ENCODE measurements at regions not wholly inside any gene's neighbourhood (a gene's known extent, or its start where the extent isn't known, plus 50 kb on each side); places are given as distances from the start of the nearest gene placed in this dataset.

DNA sequence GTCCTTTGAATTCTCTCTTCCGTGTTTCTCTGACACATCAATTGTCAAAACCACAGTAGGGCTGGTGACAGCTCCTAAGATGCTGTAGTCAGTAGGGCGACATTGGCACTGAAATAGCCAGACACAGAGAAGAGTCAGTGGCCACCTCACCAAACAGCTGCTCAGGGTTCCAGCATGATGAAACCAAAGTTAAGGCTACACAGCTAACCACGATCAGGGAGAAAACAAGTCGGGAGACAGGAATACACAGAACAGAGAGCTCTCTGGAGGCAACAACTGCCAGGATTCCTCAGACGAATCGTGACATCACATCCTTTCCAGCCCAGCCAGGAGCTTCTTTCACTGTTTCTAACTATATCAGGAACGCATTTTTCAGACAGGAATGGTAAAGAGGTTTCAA lies 922.2 kb downstream of the SORCS1 start:
- no peak for TF ChIP-seq EZH2phosphoT487 (IDR thresholded peaks at IDR 0.05; ENCODE audit: borderline replicate concordance, low read depth, low read length)
- TF ChIP-seq, protein P1, sequence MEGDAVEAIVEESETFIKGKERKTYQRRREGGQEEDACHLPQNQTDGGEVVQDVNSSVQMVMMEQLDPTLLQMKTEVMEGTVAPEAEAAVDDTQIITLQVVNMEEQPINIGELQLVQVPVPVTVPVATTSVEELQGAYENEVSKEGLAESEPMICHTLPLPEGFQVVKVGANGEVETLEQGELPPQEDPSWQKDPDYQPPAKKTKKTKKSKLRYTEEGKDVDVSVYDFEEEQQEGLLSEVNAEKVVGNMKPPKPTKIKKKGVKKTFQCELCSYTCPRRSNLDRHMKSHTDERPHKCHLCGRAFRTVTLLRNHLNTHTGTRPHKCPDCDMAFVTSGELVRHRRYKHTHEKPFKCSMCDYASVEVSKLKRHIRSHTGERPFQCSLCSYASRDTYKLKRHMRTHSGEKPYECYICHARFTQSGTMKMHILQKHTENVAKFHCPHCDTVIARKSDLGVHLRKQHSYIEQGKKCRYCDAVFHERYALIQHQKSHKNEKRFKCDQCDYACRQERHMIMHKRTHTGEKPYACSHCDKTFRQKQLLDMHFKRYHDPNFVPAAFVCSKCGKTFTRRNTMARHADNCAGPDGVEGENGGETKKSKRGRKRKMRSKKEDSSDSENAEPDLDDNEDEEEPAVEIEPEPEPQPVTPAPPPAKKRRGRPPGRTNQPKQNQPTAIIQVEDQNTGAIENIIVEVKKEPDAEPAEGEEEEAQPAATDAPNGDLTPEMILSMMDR (conservative IDR thresholded peaks at IDR 0.05; ENCODE audit: low read length) = no peak
